ENCODE measurements at regions not wholly inside any gene's neighbourhood (a gene's known extent, or its start where the extent isn't known, plus 50 kb on each side); places are given as distances from the start of the nearest gene placed in this dataset.
"Not testable (repeated sequence)": the region's sequence is repeated elsewhere in the genome, so short reads cannot be mapped to it uniquely, and the experiment has no call there.

DNA sequence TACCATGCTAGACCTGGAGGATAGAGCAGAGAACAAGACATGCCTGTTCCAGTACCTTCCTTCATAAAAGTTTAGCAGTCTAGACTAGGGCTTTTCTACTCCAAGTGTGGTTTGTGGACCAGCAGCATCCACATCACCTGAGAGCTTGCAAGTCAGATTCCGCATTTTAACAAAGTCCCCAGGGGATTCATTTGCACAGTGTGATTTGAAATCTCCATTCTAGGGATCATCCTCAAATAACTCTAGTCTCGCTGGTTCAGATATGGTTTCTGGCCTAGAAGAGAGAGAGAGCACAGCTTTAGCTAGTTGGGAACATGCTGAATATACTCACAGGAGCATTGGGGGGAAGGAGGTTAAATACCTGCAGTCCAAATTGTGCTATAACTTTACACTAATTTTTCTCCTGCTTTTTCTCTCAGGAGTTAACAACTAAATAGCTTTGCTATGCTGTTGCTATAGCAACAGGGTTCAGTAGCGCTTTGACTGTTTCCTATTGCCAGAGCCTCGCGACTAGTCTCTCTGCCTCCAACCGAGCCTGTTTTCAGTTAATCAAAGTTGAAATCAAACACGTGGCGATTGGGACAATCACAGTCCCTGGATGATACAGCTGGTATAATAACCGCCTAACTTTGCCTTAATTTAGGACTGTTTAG lies 64.0 kb upstream of the RASGRF1 start:
- DNase-seq = no peak

DNA sequence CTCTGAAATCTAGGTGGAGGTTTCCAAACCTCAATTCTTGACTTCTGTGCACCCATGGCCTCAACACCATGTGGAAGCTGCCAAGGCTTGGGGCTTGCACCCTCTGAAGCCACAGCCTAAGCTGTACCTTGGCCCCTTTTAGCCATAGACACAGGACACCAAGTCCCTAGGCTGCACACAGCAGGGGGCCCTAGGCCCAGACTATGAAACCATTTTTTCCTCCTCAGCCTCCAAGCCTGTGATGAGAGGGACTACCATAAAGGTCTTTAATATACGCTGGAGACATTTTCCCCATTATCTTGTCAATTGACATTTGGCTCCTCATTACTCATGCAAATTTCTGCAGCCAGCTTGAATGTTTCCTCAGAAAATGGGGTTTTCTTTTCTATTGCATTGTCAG lies 53.7 kb upstream of the RASGRF1 start:
- not testable (repeated sequence) for DNase-seq

DNA sequence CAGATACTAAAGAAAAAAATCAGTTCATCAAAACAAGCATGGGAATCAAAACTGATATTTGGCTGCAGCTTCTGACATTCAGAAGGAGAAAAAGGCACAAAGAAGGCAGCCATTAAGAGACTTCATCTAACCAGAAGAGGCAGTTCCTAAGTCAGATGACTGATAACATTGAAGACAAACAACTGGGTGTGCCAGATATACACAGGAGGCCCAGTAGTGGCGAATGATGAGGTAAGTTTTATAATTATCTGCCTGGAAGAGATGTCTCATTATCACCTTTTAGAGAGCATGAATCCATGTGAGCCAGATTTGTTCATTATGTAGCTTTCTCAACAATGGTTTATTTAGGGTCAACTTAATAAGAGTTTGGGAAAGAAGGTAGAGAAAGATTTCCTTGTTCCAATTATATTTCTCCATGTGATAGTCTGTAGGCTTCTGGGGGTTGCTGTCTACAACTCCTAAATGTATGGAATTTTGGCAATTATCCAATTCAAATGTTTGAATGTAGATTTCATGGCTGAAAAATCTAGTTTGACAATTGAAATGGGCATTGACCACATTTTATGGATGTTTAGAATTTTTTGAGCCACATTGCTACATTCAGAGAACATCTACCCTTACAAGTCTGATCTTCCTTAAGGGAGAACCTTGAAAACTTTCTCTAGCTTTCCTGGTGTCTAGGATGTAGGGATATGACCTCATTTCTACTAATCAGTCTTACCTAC lies 50.4 kb upstream of the RASGRF1 start:
- DNase-seq = no peak

Measured in NCI-H510A treated with DMSO at 0.1 percent for 48 hours (cell line).